ENCODE measurements at regions not wholly inside any gene's neighbourhood (a gene's known extent, or its start where the extent isn't known, plus 50 kb on each side); places are given as distances from the start of the nearest gene placed in this dataset.

DNA sequence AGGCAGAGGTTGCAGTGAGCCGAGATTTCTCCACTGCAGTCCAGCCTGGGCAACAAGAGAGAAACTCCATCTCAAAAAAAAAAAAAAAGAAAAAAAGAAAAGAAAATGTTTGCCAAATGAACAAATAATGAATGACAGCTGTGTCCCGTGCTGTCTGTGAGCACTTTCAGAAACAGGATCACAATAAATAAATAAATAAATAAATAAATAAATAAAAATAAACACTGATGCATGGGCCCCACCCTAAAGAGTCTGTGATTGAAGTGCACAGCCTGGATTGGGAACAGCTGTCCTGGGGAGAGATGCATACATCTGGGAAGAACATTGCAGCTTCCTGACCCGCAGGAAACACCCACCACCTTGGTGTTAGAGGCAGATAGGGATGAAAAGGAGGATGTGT, 123.6 kb downstream of the NPTX2 start:
- TF ChIP-seq, protein P1, sequence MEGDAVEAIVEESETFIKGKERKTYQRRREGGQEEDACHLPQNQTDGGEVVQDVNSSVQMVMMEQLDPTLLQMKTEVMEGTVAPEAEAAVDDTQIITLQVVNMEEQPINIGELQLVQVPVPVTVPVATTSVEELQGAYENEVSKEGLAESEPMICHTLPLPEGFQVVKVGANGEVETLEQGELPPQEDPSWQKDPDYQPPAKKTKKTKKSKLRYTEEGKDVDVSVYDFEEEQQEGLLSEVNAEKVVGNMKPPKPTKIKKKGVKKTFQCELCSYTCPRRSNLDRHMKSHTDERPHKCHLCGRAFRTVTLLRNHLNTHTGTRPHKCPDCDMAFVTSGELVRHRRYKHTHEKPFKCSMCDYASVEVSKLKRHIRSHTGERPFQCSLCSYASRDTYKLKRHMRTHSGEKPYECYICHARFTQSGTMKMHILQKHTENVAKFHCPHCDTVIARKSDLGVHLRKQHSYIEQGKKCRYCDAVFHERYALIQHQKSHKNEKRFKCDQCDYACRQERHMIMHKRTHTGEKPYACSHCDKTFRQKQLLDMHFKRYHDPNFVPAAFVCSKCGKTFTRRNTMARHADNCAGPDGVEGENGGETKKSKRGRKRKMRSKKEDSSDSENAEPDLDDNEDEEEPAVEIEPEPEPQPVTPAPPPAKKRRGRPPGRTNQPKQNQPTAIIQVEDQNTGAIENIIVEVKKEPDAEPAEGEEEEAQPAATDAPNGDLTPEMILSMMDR (IDR thresholded peaks at IDR 0.05; ENCODE audit: low read depth, low read length, missing control alignments) = no peak
- no peak overlapping the region for H3K4me3 ChIP-seq (ENCODE audit: low read depth, low read length)
- in situ Hi-C loops (cut with HindIII; ENCODE audit: low sequenced_read_pairs) = no loop called here
- no peak for DNase-seq (ENCODE audit: low read depth)

DNA sequence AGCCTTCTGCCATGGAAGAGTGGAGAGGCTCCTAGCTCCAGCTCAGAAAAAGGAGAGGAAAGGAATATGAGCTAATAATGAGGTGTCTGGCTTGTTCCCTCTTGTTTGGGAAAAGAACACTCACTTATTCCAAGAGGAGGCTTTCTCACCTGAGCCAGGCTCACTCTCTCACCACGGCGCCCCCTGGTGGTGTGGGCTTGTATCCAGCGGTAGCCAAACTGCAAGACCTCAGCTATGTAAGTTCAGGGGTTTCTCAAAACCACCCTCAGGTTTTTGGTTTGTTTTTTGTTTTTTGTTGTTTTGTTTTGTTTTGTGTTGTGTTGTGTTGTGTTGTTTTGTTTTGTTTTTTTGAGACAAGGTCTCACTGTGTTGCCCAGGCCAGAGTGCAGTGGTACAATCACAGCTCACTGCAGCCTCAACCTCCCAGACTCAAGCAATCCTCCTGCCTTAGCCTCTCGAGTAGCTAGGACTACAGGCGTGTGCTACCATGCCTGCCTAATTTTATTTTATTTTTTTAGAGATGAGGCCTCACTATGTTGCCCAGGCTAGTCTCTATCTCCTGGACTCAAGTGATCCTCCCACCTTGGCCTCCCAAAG, 124.0 kb downstream of the TMEM130 start:
- DNase-seq (ENCODE audit: low read depth) = peak; percentile 12
- in situ Hi-C loops (cut with HindIII; ENCODE audit: low sequenced_read_pairs) = no loop called here
- TF ChIP-seq, protein P1 (IDR thresholded peaks at IDR 0.05; ENCODE audit: low read depth, low read length, missing control alignments) = peak; percentile 80
- H3K4me3 ChIP-seq (ENCODE audit: low read depth, low read length) = no peak overlapping the region

DNA sequence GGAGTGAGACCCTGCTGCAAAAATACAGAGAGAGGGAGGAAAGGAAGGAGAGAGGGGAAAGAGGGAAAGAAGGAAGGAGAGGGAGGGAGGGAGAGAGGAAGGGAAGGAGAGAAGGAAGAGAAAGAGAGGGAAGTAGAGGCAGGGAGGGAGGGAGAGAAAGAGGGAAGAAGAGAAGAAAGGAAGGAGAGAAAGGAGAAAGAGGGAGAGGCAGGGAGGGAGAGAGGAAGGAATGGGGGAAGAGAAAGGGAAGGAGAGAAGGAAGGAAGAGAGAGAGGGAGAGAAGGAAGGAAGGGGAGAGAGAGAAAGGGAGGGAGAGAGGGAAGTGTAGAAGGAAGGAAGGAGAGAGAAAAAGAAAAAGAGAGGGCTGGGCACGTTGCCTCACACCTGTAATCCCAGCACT, 121.7 kb downstream of the TMEM130 start:
- DNase-seq (ENCODE audit: low read depth) = no peak
- TF ChIP-seq, protein P1 (IDR thresholded peaks at IDR 0.05; ENCODE audit: low read depth, low read length, missing control alignments) = no peak
- H3K4me3 ChIP-seq (ENCODE audit: low read depth, low read length) = no peak overlapping the region
- in situ Hi-C loops (cut with HindIII; ENCODE audit: low sequenced_read_pairs) = no loop called here

DNA sequence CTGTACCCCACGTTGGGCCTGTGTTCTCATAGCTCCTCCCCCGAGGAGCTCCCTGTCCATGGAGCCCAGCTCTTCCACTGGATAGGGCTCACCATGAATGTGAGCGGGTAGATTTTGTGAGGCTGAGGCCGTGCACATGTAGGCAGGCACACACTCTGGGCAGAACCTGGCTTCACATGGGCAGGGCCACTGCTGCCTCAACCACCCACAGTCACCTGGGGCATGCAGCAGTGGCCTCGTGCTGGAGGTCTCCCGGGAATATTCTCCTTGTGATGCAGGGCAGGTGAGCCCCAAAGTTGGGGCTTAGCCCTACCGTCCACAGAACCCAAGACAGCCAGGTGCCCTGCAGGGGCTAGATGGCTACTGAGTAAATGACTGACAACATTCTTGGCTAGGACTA, 116.6 kb downstream of the TMEM130 start:
- TF ChIP-seq, protein P1 (IDR thresholded peaks at IDR 0.05; ENCODE audit: low read depth, low read length, missing control alignments) = no peak
- no peak overlapping the region for H3K4me3 ChIP-seq (ENCODE audit: low read depth, low read length)
- in situ Hi-C loops (cut with HindIII; ENCODE audit: low sequenced_read_pairs) = no loop called here
- DNase-seq (ENCODE audit: low read depth) = no peak

DNA sequence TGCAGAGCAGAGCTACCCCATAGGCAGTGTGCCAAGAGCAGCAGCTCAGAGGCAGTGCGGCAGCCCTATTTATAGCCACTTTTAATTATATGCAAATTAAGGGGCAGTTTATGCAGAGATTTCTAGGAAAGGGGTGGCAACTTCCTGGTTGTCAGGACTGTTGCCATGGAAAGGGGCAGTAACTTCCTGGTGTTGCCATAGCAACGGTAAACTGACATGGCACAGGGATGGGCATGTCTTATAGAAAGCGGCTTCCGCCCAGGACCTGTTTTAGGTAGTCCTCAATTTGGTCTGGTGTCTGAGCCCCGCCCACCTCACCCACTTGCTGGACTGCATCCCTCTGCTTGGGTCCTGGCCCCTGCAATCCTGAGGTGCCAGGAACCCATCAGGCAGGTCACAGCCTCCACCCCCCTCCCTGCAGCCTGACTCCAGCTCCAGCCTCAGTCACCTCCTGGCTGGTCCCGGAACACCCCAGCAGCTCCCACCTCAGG, 115.8 kb downstream of the TMEM130 start:
- no peak for DNase-seq (ENCODE audit: low read depth)
- H3K4me3 ChIP-seq (ENCODE audit: low read depth, low read length) = no peak overlapping the region
- in situ Hi-C loops (cut with HindIII; ENCODE audit: low sequenced_read_pairs) = no loop called here
- TF ChIP-seq, protein P1 (IDR thresholded peaks at IDR 0.05; ENCODE audit: low read depth, low read length, missing control alignments) = no peak

DNA sequence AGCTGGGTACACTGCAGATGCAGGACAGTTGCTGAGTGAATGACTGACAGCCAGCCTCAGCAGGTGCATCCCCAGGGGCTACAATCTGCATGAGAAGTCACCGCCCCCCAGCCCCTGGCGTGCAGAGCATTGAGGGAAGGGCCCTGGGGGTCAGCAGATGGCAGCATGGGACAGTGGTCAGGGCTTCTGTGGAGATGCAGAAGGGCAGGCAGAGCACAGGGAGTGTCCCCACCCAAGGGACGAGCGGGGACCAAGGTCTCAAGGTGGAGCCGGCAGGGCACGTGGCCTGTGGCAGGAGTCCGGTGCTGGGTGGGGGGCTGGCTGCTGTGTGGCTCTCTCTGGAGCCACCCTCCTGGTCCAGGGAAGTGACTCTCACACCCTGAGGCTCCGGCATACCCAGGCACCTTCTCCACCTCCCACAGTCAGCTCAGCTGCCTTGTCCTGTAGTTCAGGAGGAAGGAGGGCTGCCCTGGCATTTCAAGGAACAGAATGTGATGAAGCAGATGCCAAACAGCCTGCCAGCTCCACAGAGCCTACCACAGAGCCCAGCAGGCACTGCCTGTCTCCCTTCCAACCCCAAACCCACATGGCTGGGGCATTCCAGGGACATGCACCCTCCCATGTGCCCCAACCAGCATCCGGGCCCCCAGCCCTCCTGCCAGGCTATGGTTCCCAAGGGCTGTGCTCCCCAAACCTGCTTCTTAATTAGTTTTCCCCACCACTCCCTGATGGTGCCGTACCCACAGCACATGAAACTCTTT, 114.5 kb downstream of the TMEM130 start:
- DNase-seq (ENCODE audit: low read depth) = no peak
- TF ChIP-seq, protein P1 (IDR thresholded peaks at IDR 0.05; ENCODE audit: low read depth, low read length, missing control alignments) = no peak
- no peak overlapping the region for H3K4me3 ChIP-seq (ENCODE audit: low read depth, low read length)
- in situ Hi-C loops (cut with HindIII; ENCODE audit: low sequenced_read_pairs) = no loop called here

Measured in astrocyte of the cerebellum (primary cell).